ENCODE measurements at regions not wholly inside any gene's neighbourhood (a gene's known extent, or its start where the extent isn't known, plus 50 kb on each side); places are given as distances from the start of the nearest gene placed in this dataset.

DNA sequence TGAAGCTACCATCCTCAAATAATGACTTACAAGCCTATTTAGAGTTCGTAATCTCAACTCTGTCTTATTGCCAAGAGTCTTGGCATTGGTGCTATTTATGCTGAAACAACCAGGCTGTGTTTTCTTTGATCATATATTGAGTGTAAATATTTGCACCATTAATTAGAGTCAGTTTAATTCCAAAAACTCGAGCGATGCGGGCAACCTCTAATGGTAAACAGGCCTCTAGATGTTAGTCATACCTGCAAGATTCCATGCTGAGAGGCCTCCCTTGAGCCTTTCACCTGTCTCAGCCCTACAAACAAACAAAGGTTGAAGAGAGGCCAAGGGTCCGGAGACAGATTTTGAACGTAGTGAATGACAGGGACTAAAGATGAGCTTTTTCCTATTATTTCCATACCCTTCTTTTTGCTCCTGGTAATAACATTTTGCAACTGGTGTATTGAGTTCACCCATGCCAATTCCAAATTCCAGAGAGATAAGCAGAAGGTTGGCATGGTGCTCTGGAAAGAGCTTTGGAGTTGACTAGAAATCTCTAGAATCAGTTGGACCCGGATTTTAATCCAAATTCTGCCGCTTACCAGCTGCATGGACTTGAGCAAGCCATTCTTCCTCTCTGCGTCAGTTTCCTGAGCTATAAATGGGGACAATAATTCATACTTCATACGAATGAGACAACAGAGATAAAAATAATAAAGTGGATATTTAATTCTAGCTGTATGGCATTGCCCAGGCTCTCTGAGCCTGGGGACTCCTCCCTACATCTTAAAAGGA is 99.1 kb upstream of the ANO1 start (continued):
- TF ChIP-seq MAFK (IDR thresholded peaks at IDR 0.05; ENCODE audit: low read depth, low read length) (no peak), BCL11A (IDR thresholded peaks at IDR 0.05; ENCODE audit: low read depth in 2 of 2, low read length in 2 of 2) (no peak), RBBP5 (IDR thresholded peaks at IDR 0.05; ENCODE audit: borderline replicate concordance, low read depth, low read length) (no peak), SUZ12 (IDR thresholded peaks at IDR 0.05; ENCODE audit: low read length) (no peak), HDAC6 (IDR thresholded peaks at IDR 0.05; ENCODE audit: low read depth, low read length) (no peak), TAF1 (IDR thresholded peaks at IDR 0.05; ENCODE audit: low read depth, low read length) (no peak)
- TF ChIP-seq, protein P1, sequence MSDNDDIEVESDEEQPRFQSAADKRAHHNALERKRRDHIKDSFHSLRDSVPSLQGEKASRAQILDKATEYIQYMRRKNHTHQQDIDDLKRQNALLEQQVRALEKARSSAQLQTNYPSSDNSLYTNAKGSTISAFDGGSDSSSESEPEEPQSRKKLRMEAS (IDR thresholded peaks at IDR 0.05) = no peak
- TF ChIP-seq, protein P2, sequence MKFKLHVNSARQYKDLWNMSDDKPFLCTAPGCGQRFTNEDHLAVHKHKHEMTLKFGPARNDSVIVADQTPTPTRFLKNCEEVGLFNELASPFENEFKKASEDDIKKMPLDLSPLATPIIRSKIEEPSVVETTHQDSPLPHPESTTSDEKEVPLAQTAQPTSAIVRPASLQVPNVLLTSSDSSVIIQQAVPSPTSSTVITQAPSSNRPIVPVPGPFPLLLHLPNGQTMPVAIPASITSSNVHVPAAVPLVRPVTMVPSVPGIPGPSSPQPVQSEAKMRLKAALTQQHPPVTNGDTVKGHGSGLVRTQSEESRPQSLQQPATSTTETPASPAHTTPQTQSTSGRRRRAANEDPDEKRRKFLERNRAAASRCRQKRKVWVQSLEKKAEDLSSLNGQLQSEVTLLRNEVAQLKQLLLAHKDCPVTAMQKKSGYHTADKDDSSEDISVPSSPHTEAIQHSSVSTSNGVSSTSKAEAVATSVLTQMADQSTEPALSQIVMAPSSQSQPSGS (IDR thresholded peaks at IDR 0.05; ENCODE audit: low read length) = no peak
